ENCODE measurements at regions not wholly inside any gene's neighbourhood (a gene's known extent, or its start where the extent isn't known, plus 50 kb on each side); places are given as distances from the start of the nearest gene placed in this dataset.
A peak's percentile ranks its signal among the peaks of the same experiment; 100 is the strongest.

DNA sequence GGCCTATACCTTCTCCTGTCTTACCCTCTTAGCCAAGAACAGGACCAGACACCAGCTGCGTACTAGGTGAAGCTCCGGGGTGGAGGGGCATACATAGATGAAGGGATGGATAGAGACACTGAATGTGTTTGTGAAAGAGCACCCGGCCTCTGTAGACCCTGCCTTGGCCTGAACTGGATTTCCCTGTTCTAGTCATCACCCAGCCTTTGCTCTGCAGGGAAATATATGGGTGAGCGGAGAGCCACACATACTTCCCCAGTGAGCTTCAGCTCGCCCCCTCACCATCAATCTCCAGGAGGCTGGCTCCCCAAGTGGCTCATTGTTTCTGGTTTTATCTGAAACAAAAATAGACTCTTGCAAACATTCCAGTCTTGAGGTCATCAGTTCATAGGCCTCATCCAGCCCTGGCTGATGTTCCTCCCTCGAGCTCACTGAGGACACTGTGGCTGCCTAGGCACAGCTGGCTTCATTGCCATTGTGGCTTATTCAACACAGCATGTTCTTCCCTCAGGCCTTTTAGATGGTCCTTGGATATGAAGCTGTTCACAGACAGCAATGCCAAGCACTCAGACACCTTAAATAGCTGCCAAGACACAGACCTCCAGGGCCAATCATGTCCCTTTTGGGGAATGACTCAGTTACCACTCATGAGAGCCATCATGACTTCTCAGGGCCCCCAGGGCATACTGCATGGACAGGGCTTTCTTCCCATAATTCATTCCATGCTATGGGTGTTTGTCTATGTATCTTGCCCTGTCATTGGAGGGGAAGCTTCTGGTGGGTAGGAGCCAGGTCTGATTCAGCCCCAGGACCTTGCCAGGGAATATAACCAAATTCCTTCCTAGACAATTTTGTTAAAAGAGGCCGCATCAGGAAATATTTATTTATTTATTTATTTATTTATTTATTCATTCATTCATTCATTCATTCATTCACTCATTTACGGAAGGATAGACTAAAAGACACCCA lies 82.4 kb downstream of the TTC32 start:
- H3K27me3 ChIP-seq: no peaks in the 10 kb centered on the region
- WGBS, 2 donors: 85 to 86% methylated on average over 8 of the region's 8 CpGs
- no peak for TF ChIP-seq POLR2A (IDR thresholded peaks at IDR 0.05)
- TF ChIP-seq EP300 (IDR thresholded peaks at IDR 0.05): no peak
- TF ChIP-seq, protein P1, sequence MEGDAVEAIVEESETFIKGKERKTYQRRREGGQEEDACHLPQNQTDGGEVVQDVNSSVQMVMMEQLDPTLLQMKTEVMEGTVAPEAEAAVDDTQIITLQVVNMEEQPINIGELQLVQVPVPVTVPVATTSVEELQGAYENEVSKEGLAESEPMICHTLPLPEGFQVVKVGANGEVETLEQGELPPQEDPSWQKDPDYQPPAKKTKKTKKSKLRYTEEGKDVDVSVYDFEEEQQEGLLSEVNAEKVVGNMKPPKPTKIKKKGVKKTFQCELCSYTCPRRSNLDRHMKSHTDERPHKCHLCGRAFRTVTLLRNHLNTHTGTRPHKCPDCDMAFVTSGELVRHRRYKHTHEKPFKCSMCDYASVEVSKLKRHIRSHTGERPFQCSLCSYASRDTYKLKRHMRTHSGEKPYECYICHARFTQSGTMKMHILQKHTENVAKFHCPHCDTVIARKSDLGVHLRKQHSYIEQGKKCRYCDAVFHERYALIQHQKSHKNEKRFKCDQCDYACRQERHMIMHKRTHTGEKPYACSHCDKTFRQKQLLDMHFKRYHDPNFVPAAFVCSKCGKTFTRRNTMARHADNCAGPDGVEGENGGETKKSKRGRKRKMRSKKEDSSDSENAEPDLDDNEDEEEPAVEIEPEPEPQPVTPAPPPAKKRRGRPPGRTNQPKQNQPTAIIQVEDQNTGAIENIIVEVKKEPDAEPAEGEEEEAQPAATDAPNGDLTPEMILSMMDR (IDR thresholded peaks at IDR 0.05): no peak
- no peak for TF ChIP-seq POLR2AphosphoS5 (IDR thresholded peaks at IDR 0.05)
- ATAC-seq (ENCODE audit: low FRiP score in 2 of 2) (no peak), DNase-seq (no peak)
- no peak overlapping the region for H3K4me3 ChIP-seq
- H3K9me3 ChIP-seq: no peaks in the 10 kb centered on the region
- no peaks in the 10 kb centered on the region for H3K36me3 ChIP-seq
- H3K4me1 ChIP-seq: no peaks in the 10 kb centered on the region
- no peak overlapping the region for H3K27ac ChIP-seq

GRCh38 chr2:19818543-19818942 lies 83.2 kb downstream of the TTC32 start:
- Histone ChIP-seq H3K27me3 (no peaks in the 10 kb centered on the region), H3K4me1 (no peaks in the 10 kb centered on the region), H3K9me3 (no peaks in the 10 kb centered on the region), H3K27ac (no peak overlapping the region), H3K36me3 (no peaks in the 10 kb centered on the region), H3K4me3 (no peak overlapping the region)
- ATAC-seq (ENCODE audit: low FRiP score in 2 of 2) (no peak), DNase-seq (no peak)
- WGBS, 2 donors: 82 to 87% methylated on average over 3 of the region's 3 CpGs
- TF ChIP-seq, protein P1 (IDR thresholded peaks at IDR 0.05): no peak
- no peak for TF ChIP-seq POLR2AphosphoS5 (IDR thresholded peaks at IDR 0.05)
- no peak for TF ChIP-seq POLR2A (IDR thresholded peaks at IDR 0.05)
- TF ChIP-seq EP300 (IDR thresholded peaks at IDR 0.05): no peak

- 60 to 94% methylated on average over 1 to 3 of the region's 3 CpGs for WGBS, 2 donors
- Histone ChIP-seq H3K4me1 (no peaks in the 10 kb centered on the region), H3K27ac (no peak overlapping the region), H3K9me3 (no peaks in the 10 kb centered on the region), H3K4me3 (no peak overlapping the region), H3K27me3 (no peaks in the 10 kb centered on the region), H3K36me3 (no peaks in the 10 kb centered on the region)
- ATAC-seq (ENCODE audit: low FRiP score in 2 of 2) (no peak), DNase-seq (no peak)
- TF ChIP-seq, protein P1 (IDR thresholded peaks at IDR 0.05): no peak
- no peak for TF ChIP-seq EP300 (IDR thresholded peaks at IDR 0.05)
- no peak for TF ChIP-seq POLR2A (IDR thresholded peaks at IDR 0.05)
- peak in 1 of 2 donors; percentile 7 for TF ChIP-seq POLR2AphosphoS5 (IDR thresholded peaks at IDR 0.05)
These were observed 83.7 kb downstream of the TTC32 start for GRCh38 chr2:19818039-19818438.

- no peaks in the 10 kb centered on the region for H3K4me1 ChIP-seq
- TF ChIP-seq, protein P1 (IDR thresholded peaks at IDR 0.05): no peak
- TF ChIP-seq POLR2AphosphoS5 (IDR thresholded peaks at IDR 0.05) (no peak), POLR2A (IDR thresholded peaks at IDR 0.05) (no peak), EP300 (IDR thresholded peaks at IDR 0.05) (no peak)
- ATAC-seq (ENCODE audit: low FRiP score in 2 of 2) (no peak), DNase-seq (no peak)
- H3K27ac ChIP-seq: no peak overlapping the region
- H3K9me3 ChIP-seq: no peaks in the 10 kb centered on the region
- 51 to 52% methylated on average over 1 of the region's 1 CpG for WGBS, 2 donors
- no peaks in the 10 kb centered on the region for H3K36me3 ChIP-seq
- H3K4me3 ChIP-seq: no peak overlapping the region
- H3K27me3 ChIP-seq: no peaks in the 10 kb centered on the region
These were observed 86.0 kb downstream of the TTC32 start for GRCh38 chr2:19815746-19816145.

All from upper lobe of left lung (tissue), 6 donors.